ENCODE measurements at regions not wholly inside any gene's neighbourhood (a gene's known extent, or its start where the extent isn't known, plus 50 kb on each side); places are given as distances from the start of the nearest gene placed in this dataset.
"Not testable (repeated sequence)": the region's sequence is repeated elsewhere in the genome, so short reads cannot be mapped to it uniquely, and the experiment has no call there.

- no peak for DNase-seq
- Histone ChIP-seq H3K4me1 (peaks cover 0 to 6% (median 0%) of the 10 kb centered on the region in 9 donors), H3K4me3 (no peak overlapping the region), H3K27me3 (peaks cover 0 to 38% (median 10%) of the 10 kb centered on the region in 7 donors), H3K27ac (no peak overlapping the region), H3K36me3 (no peaks in the 10 kb centered on the region), H3K9me3 (peaks cover 0 to 8% (median 0%) of the 10 kb centered on the region in 11 donors)
- no peak for ATAC-seq
- TF ChIP-seq CTCF (IDR thresholded peaks at IDR 0.05), result no peak
- intact Hi-C loops (cut with DNase I), result no loop called here
- 58 to 60% methylated on average over 3 of the region's 3 CpGs for WGBS, 2 donors
These were observed 753.4 kb upstream of the DEFB115 start for GRCh38 chr20:30503992-30504570.

GRCh38 chr20:30505566-30505965 is 751.9 kb upstream of the DEFB115 start:
- no peaks in the 10 kb centered on the region for H3K36me3 ChIP-seq
- DNase-seq (no peak), ATAC-seq (no peak)
- H3K27ac ChIP-seq, result no peak overlapping the region
- H3K27me3 ChIP-seq, result peaks cover 0 to 28% (median 2%) of the 10 kb centered on the region in 7 donors
- TF ChIP-seq CTCF (IDR thresholded peaks at IDR 0.05), result no peak
- 88 to 90% methylated on average over 9 of the region's 9 CpGs for WGBS, 2 donors
- H3K4me1 ChIP-seq, result peaks cover 0 to 2% (median 0%) of the 10 kb centered on the region in 9 donors
- intact Hi-C loops (cut with DNase I), result no loop called here
- peaks cover 0 to 14% (median 0%) of the 10 kb centered on the region in 11 donors for H3K9me3 ChIP-seq
- no peak overlapping the region for H3K4me3 ChIP-seq

GRCh38 chr20:30506100-30506499 is 751.4 kb upstream of the DEFB115 start:
- H3K4me1 ChIP-seq, result no peaks in the 10 kb centered on the region
- H3K27ac ChIP-seq, result no peak overlapping the region
- no peak for DNase-seq
- H3K36me3 ChIP-seq, result no peaks in the 10 kb centered on the region
- intact Hi-C loops (cut with DNase I), result no loop called here
- TF ChIP-seq CTCF (IDR thresholded peaks at IDR 0.05), result no peak
- ATAC-seq, result no peak
- peaks cover 0 to 20% (median 0%) of the 10 kb centered on the region in 11 donors for H3K9me3 ChIP-seq
- H3K4me3 ChIP-seq, result no peak overlapping the region
- 81 to 83% methylated on average over 18 of the region's 18 CpGs for WGBS, 2 donors
- H3K27me3 ChIP-seq, result peaks cover 0 to 23% (median 2%) of the 10 kb centered on the region in 7 donors

DNA sequence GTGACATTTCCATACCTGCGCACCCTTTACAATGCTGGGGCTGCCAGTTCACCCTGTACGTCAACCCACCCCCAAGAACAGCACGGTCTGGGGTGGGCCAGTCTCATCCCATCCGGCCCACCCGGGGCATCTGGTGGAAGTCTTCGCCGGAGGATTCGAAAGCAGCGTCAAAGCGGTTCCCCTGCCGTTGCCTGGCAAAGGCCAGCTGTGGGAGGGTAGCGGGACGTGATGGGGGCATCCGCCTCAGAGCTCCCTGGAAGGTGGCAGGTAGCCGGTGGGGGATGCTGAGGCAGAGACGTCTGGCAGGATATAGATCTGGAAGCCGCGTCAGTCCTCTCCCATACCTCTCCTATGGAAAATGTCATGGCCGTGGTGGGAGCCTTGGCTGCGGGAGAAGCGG is 749.1 kb upstream of the DEFB115 start:
- Histone ChIP-seq H3K27me3 (peaks cover 0 to 10% (median 0%) of the 10 kb centered on the region in 7 donors), H3K9me3 (peaks cover 0 to 42% (median 0%) of the 10 kb centered on the region in 11 donors)
- ATAC-seq; DNase-seq; H3K4me1 ChIP-seq; H3K36me3 ChIP-seq; intact Hi-C loops (cut with DNase I); H3K27ac ChIP-seq; H3K4me3 ChIP-seq: not testable (repeated sequence)
- 92 to 95% methylated on average over 21 of the region's 21 CpGs for WGBS, 2 donors

- Histone ChIP-seq H3K9me3 (peaks cover 0 to 52% (median 0%) of the 10 kb centered on the region in 11 donors), H3K36me3 (no peaks in the 10 kb centered on the region), H3K27ac (no peak overlapping the region), H3K4me1 (no peaks in the 10 kb centered on the region), H3K27me3 (peaks cover 0 to 5% (median 0%) of the 10 kb centered on the region in 7 donors), H3K4me3 (no peak overlapping the region)
- 82 to 89% methylated on average over 39 of the region's 39 CpGs for WGBS, 2 donors
- ATAC-seq, result no peak
- no peak for TF ChIP-seq CTCF (IDR thresholded peaks at IDR 0.05)
- no peak for DNase-seq
- intact Hi-C loops (cut with DNase I), result no loop called here
These were observed 746.0 kb upstream of the DEFB115 start for GRCh38 chr20:30511322-30512030.

All from heart right ventricle (tissue), 16 donors.